Progenitor cell of endocrine pancreas (in vitro differentiated cells): ENCODE measurements at regions not wholly inside any gene's neighbourhood (a gene's known extent, or its start where the extent isn't known, plus 50 kb on each side); places are given as distances from the start of the nearest gene placed in this dataset.

Source experiments
- DNase-seq: peaks from one replicate; pipeline ENCODE4 v3.0.0; 2021; ENCODE audit warnings: low spot score; ENCODE audit not compliant: unreplicated experiment
- H3K27ac Mint-ChIP-seq: 2 replicates; pipeline ENCODE4 v1.8.0; 2021; ENCODE audit warnings: mild to moderate bottlenecking, moderate library complexity, mixed read lengths
- H3K27me3 Mint-ChIP-seq: 2 replicates; pipeline ENCODE4 v1.8.0; 2021; ENCODE audit warnings: mixed read lengths
- H3K36me3 Mint-ChIP-seq: 2 replicates; pipeline ENCODE4 v1.8.0; 2022; ENCODE audit warnings: mixed read lengths; ENCODE audit not compliant: insufficient read depth
- H3K4me1 Mint-ChIP-seq: 2 replicates; pipeline ENCODE4 v1.8.0; 2021; ENCODE audit warnings: low read depth, mixed read lengths
- H3K4me3 Mint-ChIP-seq: 2 replicates; pipeline ENCODE4 v1.8.0; 2021; ENCODE audit warnings: low read depth, mild to moderate bottlenecking, moderate library complexity, mixed read lengths
- H3K9me3 Mint-ChIP-seq: 2 replicates; pipeline ENCODE4 v1.8.0; 2021; ENCODE audit warnings: low read depth, mixed read lengths
- TF ChIP-seq, protein P1 (sequence below): fragments of 200-600 bp; sonication (generic); IDR thresholded peaks from one replicate; pipeline ENCODE4 v1.5.0; 2021; ENCODE audit warnings: antibody characterized with exemption, mild to moderate bottlenecking; ENCODE audit not compliant: unreplicated experiment

DNA sequence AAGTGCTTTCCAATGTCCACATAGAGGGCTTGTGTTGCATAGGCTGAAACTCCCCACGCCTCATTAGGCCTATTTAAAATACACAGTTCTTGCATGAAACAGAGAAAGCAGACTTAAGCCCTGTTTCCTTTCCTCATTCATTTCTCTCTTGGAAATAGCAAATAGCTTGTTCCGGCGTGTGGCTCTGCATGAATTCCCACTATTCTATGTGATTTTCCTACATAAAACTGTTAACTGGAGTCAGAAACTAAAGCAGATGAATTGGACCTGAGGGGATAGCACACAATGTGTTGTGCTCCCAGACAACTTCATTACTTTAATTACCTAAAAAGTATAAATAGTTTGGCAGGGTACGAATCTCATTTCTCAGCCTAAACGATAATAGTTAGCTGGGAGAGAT, 981.5 kb downstream of the SORCS1 start:
- Mint-ChIP-seq H3K4me1 (peaks cover 3% of the 10 kb centered on the region), H3K27ac (no peak overlapping the region), H3K36me3 (no peaks in the 10 kb centered on the region), H3K27me3 (no peaks in the 10 kb centered on the region), H3K9me3 (no peaks in the 10 kb centered on the region), H3K4me3 (no peak overlapping the region)
- TF ChIP-seq, protein P1, sequence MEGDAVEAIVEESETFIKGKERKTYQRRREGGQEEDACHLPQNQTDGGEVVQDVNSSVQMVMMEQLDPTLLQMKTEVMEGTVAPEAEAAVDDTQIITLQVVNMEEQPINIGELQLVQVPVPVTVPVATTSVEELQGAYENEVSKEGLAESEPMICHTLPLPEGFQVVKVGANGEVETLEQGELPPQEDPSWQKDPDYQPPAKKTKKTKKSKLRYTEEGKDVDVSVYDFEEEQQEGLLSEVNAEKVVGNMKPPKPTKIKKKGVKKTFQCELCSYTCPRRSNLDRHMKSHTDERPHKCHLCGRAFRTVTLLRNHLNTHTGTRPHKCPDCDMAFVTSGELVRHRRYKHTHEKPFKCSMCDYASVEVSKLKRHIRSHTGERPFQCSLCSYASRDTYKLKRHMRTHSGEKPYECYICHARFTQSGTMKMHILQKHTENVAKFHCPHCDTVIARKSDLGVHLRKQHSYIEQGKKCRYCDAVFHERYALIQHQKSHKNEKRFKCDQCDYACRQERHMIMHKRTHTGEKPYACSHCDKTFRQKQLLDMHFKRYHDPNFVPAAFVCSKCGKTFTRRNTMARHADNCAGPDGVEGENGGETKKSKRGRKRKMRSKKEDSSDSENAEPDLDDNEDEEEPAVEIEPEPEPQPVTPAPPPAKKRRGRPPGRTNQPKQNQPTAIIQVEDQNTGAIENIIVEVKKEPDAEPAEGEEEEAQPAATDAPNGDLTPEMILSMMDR: no peak
- no peak for DNase-seq

DNA sequence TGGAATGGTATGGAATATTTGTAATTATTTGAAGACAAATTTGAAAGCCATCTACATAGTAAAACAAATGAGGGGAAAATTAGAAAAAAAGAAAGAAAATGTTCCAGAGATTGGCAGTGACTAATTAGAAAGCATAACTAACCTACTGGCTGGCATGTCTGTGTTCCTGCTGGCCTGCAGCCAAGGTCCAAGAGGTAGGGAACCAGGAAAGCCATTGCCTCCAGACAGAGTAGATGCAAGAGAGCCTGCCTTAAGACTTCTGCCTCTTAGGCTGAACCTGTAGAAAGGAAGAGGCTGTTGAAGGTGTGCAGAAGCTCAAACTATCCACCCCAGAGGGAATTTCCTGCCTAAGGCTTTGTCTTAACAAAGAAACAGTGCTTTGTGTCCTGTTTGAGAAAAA, 982.0 kb downstream of the SORCS1 start:
- Mint-ChIP-seq H3K36me3 (no peaks in the 10 kb centered on the region), H3K27ac (no peak overlapping the region), H3K4me1 (peaks cover 3% of the 10 kb centered on the region), H3K27me3 (no peaks in the 10 kb centered on the region), H3K9me3 (no peaks in the 10 kb centered on the region), H3K4me3 (no peak overlapping the region)
- no peak for DNase-seq
- TF ChIP-seq, protein P1: no peak

DNA sequence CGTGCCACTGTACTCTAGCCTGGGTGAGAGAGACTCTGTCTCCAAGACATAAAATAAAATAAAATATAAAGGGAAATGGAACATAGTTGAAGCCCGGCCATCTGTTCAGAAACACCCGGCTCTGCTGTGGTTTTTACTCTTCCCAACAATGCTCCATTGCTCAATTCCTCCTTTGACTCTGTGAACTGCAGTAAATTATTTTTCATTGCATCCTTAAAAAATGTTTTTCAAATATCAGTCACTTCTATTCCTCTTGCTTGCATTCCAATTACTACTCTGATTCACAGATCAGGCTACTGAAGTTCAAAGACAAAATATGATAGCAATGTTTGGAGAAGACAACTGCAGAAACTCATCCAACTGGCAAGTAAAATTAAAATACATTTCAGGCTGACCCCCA, 983.0 kb downstream of the SORCS1 start:
- Mint-ChIP-seq H3K4me3 (no peak overlapping the region), H3K4me1 (no peaks in the 10 kb centered on the region), H3K36me3 (no peaks in the 10 kb centered on the region), H3K9me3 (no peaks in the 10 kb centered on the region), H3K27ac (no peak overlapping the region), H3K27me3 (no peaks in the 10 kb centered on the region)
- TF ChIP-seq, protein P1: no peak
- no peak for DNase-seq

DNA sequence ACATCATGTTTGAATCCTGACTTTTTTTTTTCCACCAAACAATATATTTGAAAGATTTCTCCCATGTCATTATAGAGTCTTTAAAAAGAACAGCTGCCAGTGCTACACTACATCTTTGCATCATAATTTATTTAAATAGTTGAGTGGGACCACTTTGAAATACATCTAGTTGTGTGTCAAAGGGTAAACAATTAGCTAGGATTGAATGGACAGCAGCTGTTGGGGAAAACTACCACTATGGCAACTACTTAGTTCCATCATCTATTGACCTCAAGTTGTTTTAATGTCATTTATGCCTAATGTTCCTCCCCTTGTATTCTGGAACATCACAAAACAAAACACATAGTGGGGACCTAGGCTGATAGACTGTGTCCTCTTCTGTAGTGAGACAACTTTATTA, 985.1 kb downstream of the SORCS1 start:
- DNase-seq: no peak
- Mint-ChIP-seq H3K27me3 (no peaks in the 10 kb centered on the region), H3K36me3 (no peaks in the 10 kb centered on the region), H3K9me3 (no peaks in the 10 kb centered on the region), H3K4me3 (no peak overlapping the region), H3K4me1 (no peaks in the 10 kb centered on the region), H3K27ac (no peak overlapping the region)
- TF ChIP-seq, protein P1: no peak

DNA sequence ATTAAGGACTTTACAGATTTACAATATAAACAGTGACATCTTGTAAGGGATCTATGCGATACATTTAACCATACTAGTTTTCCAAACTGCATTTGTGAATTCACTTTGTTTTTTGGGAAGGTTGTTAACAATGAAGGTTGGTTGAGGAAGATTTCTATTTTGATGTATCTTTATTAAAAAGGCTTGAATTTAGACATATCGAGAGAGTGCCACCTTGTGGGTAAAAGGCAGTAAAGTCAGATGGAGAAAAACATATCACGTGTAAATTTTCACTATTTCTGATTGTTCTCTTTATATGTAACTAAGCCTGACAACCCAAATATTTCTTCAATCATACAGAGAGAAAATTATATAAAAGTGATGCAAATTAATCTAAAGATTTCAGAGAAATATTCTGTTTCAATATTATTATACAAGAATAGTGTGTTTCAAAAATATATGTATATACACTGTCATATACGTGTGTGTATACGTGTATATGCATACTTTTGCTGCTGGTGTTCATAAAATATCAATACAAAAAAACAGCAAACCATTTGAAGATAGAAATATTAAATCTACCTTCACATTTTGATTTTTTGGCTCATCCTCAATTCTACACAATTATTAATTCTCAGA, 988.6 kb downstream of the SORCS1 start:
- Mint-ChIP-seq H3K9me3 (no peaks in the 10 kb centered on the region), H3K27me3 (no peaks in the 10 kb centered on the region), H3K4me3 (no peak overlapping the region), H3K4me1 (no peaks in the 10 kb centered on the region), H3K27ac (no peak overlapping the region), H3K36me3 (no peaks in the 10 kb centered on the region)
- TF ChIP-seq, protein P1: peak; percentile 76
- DNase-seq: no peak
